GM12872 (cell line): ENCODE measurements at regions not wholly inside any gene's neighbourhood (a gene's known extent, or its start where the extent isn't known, plus 50 kb on each side); places are given as distances from the start of the nearest gene placed in this dataset.

Experiments
- TF ChIP-seq, protein P1 (sequence below): IDR thresholded peaks from 3 replicates; pipeline ENCODE4 v1.5.1; 2011; ENCODE audit warnings: low read depth, mild to moderate bottlenecking, low read length, moderate library complexity; ENCODE audit not compliant: insufficient read depth

DNA sequence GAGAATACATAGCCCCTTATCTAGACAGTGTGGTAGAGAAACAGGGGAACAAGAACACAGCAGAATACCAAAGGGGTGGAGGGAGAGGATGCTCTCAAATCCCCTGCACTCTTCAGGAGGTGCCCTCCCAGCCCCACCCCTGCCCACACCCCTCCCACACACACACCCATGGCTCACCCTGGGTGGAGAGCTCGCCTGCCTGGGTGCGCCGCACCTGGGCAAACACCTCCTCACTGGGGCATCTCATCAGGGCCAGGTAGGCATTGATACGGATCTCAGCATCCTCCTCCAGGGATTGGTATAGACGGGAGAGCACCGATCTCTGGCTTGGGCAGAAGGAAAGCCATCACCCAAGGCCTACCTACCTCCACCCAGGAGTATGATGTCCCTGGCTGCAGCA, 95.2 kb downstream of the LITAF start:
- TF ChIP-seq, protein P1, sequence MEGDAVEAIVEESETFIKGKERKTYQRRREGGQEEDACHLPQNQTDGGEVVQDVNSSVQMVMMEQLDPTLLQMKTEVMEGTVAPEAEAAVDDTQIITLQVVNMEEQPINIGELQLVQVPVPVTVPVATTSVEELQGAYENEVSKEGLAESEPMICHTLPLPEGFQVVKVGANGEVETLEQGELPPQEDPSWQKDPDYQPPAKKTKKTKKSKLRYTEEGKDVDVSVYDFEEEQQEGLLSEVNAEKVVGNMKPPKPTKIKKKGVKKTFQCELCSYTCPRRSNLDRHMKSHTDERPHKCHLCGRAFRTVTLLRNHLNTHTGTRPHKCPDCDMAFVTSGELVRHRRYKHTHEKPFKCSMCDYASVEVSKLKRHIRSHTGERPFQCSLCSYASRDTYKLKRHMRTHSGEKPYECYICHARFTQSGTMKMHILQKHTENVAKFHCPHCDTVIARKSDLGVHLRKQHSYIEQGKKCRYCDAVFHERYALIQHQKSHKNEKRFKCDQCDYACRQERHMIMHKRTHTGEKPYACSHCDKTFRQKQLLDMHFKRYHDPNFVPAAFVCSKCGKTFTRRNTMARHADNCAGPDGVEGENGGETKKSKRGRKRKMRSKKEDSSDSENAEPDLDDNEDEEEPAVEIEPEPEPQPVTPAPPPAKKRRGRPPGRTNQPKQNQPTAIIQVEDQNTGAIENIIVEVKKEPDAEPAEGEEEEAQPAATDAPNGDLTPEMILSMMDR: no peak

DNA sequence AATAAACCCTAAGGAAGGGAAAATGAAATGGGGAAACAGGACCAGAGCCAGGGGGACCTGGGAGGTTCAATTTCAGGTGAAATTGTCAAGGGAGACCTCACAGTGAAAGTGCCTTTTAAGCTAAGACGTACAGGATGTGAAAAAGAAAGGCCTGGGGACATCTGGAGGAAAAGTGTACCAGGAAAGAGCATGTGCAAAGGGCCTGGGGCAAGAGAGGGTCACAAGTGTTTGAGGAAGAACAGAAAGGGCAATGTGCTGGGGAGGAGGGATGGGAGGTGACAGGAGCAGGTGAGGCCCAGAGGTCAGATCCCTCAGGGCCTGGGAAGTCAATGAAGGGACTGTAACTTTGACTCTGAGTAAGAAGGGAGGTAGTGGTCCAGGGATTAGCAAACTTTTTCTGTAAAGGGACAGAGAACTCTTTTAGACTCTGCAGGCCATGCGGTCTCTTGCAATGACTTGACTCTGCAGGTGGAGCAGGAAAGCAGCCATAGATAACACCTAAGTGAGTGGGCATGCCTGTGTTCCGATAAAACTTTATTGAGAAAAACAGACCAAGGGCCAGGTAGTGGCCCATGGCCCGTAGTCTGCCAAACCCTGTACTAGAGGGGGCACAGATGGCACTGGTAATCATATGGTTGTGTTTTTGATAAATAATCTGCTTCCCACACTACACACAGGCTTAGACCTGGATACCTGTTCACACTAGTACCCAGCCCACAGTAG, 93.8 kb downstream of the LITAF start:
- TF ChIP-seq, protein P1: no peak

DNA sequence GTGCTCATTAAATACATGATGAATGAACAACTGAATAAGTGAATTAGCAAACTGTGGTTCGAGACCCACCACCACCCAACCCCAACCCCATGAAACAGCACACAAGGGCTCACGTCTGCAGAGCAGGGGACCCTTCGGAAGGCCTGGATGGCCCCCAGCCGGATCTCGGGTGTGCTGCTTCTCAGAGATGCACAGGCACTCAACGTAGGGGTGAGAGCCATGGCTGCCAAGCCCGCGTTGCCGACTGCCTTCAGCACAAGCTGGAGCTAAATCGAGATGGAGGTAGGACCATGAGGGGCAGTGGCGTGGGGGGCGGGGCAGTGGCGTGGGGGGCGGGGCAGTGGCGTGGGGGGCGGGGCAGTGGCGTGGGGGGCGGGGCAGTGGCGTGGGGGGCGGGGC, 93.2 kb downstream of the LITAF start:
- TF ChIP-seq, protein P1: no peak

DNA sequence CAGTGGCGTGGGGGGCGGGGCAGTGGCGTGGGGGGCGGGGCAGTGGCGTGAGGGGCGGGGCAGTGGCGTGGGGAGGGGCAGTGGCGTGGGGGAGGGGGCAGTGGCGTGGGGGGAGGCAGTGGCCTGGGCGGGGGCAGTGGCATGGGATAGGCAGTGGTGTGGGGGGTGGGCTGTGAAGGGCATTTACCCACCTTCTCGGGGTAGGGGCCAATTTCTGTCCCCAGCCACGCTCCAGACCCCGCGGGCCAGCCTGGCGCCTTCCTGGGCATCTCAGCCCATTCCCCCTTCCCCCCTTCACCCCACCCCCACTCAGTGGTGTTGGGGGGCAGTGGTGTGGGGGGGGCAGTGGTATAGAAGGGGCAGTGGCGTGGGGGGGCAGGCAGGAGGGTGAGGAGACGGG, 92.7 kb downstream of the LITAF start:
- TF ChIP-seq, protein P1: no peak

DNA sequence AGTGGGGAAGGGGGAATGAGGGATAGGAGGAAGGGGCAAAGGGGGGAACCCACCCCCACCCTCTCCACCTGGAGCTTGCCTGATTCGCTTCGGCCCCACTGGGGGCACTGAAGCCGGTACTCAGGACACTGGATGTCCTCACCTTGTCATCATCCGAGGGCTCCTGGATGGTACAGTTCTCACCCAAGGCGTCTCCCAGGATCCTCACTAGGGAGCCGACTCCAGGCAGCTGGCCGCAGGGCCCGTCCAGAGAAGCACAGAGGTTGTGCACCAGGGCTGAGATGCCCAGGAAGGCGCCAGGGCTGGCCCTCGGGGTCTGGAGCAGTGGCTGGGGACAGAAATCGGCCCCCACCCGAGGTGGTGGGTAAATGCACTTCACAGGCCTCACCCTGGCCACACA, 92.3 kb downstream of the LITAF start:
- TF ChIP-seq, protein P1: no peak

DNA sequence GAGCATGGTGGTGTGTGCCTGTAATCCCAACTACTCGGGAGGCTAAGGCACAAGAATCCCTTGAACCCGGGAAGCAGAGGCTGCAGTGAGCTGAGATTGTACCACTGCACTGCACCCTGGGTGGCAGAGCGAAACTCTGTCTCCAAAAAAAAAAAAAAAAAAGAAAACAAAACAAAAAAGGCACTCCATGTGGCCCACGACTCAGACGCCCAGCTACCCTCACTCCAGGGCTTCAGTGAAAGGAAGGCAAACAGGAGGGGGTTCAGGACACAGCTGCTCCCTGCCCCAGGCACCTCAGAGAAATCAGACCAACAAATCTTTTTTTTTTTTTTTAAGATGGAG, 91.7 kb downstream of the LITAF start:
- TF ChIP-seq, protein P1: no peak
